ENCODE measurements at regions not wholly inside any gene's neighbourhood (a gene's known extent, or its start where the extent isn't known, plus 50 kb on each side); places are given as distances from the start of the nearest gene placed in this dataset.

DNA sequence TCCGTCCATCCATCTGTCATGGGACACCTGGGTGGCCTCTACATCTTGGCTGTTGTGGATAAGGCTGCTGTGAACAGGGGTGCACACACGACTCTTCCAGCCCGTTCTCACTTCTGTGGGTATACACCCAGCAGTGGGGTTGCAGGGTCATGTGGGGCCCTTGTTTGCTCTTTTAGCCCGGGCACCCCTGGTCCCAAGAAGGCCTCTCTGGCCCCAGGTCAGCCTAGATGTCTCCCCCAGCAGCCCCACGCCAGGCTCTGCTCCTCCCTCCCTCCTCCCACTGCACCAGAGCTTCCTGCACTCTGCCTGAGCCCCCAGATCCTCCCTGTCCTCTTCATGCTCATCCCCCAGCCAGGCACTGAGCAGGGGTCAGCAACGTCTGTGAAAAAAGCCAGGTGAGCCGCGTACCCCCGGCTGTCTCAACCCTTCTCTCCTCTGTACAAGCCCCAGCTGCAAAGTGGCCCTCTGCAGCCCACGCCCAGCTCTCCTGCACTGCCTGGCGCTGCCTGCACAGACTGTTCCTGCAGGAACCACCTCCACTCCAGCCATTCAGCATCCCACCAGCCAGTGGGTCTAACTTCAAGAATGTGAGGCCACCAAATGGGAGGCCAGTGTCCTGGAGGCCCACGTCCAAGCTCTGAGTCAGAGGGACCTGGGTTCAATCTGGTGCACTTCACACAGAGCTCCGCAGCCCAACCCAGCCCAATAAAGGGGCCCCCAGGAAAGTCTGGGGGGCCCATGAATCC, 1508.9 kb downstream of the BRD1 start:
- dilution Hi-C loops (cut with HindIII; ENCODE audit: low sequenced_read_pairs, unreplicated experiment) (no loop called here), in situ Hi-C loops (cut with MboI; ENCODE audit: low sequenced_read_pairs) (no loop called here), intact Hi-C loops (cut with micrococcal nuclease) (no loop called here)
- Histone ChIP-seq H3K14ac (replicated peaks; ENCODE audit: low read depth, low read length) (no peak overlapping the region), H2BK5ac (ENCODE audit: low read depth, low read length, poor library complexity, severe bottlenecking) (no peak overlapping the region), H3K4ac (ENCODE audit: low read depth, low read length) (no peak overlapping the region), H2BK120ac (ENCODE audit: low read depth, low read length) (no peak overlapping the region), H3K27me3 (ENCODE audit: control insufficient read depth, insufficient read depth, low read length) (no peaks in the 10 kb centered on the region), H3K9ac (ENCODE audit: low read depth, low read length) (no peak overlapping the region), H3K18ac (ENCODE audit: low read depth, low read length) (no peak overlapping the region), H4K91ac (ENCODE audit: insufficient read depth, low read depth, low read length) (no peak overlapping the region), H3K4me1 (ENCODE audit: control insufficient read depth, insufficient read depth, low read length) (no peaks in the 10 kb centered on the region), H3K9me1 (ENCODE audit: insufficient read depth, low read length) (no peaks in the 10 kb centered on the region), H2AK9ac (replicated peaks; ENCODE audit: low read depth, low read length, poor library complexity) (no peak overlapping the region), H3K27ac (ENCODE audit: insufficient read depth, low read length) (no peak overlapping the region), H3K36me3 (ENCODE audit: control insufficient read depth, insufficient read depth, low read length) (no peaks in the 10 kb centered on the region), H2AFZ (replicated peaks; ENCODE audit: low read length, poor library complexity) (no peak overlapping the region), H3K23ac (ENCODE audit: low read depth, low read length) (no peak overlapping the region), H4K8ac (ENCODE audit: low read depth in 2 of 2, low read length in 2 of 2) (no peak overlapping the region), H3K56ac (ENCODE audit: extremely low read depth, insufficient read depth, low read length) (no peak overlapping the region), H4K5ac (ENCODE audit: low read depth, low read length) (no peak overlapping the region), H3K4me3 (ENCODE audit: insufficient read depth, low read depth, low read length) (no peak overlapping the region), H3K9me3 (ENCODE audit: control insufficient read depth, insufficient read depth, low read length) (peaks cover 50% of the 10 kb centered on the region), H2BK20ac (ENCODE audit: low read depth, low read length) (no peak overlapping the region), H2BK15ac (ENCODE audit: low read depth, low read length) (no peak overlapping the region), H3K79me1 (ENCODE audit: low read depth in 1 of 2, low read length in 2 of 2) (no peaks in the 10 kb centered on the region), H2AK5ac (ENCODE audit: low read depth, low read length) (no peak overlapping the region), H3K4me2 (ENCODE audit: low read depth, low read length) (no peak overlapping the region), H4K20me1 (ENCODE audit: insufficient read depth, low read length) (no peaks in the 10 kb centered on the region)
- WGBS, 2 experiments (ENCODE audit: extremely low coverage in 2 of 2, insufficient read length in 1 of 2) = 35% methylated on average over 2 of the region's 13 CpGs; no CpG with 5 or more reads in 1 of the 2 experiments
- BruUV-seq (replicated peaks) = no TSS peak
- no peak for TF ChIP-seq SMC3 (IDR thresholded peaks at IDR 0.05; ENCODE audit: low read depth, low read length)
- TF ChIP-seq RCOR1 (IDR thresholded peaks at IDR 0.05; ENCODE audit: insufficient replicate concordance, low read length) = no peak
- TF ChIP-seq CHD1 (IDR thresholded peaks at IDR 0.05; ENCODE audit: low read depth, low read length) = no peak
- no peak for TF ChIP-seq RFX5 (IDR thresholded peaks at IDR 0.05; ENCODE audit: low read depth, low read length)
- no peak for TF ChIP-seq MAFK (IDR thresholded peaks at IDR 0.05; ENCODE audit: low read depth, low read length)
- no peak for TF ChIP-seq MAZ (IDR thresholded peaks at IDR 0.05; ENCODE audit: borderline replicate concordance, low read depth, low read length)
- POLR2A ChIA-PET (ENCODE audit: unreplicated experiment) = no interaction called here
- CTCF ChIA-PET = no interaction called here
- no peak for DNase-seq
- no peak for ATAC-seq (ENCODE audit: low read depth)

Measured in IMR-90 (cell line).